GM18873 (cell line): ENCODE measurements at regions not wholly inside any gene's neighbourhood (a gene's known extent, or its start where the extent isn't known, plus 50 kb on each side); places are given as distances from the start of the nearest gene placed in this dataset.
"Not testable (repeated sequence)": the region's sequence is repeated elsewhere in the genome, so short reads cannot be mapped to it uniquely, and the experiment has no call there.

Source experiments
- ATAC-seq: cut with Tn5 transposase; IDR thresholded peaks from one replicate; pipeline ENCODE4 v1.9.1; 2021; ENCODE audit warnings: mild to moderate bottlenecking, moderate library complexity, moderate number of reproducible peaks; ENCODE audit not compliant: unreplicated experiment, low FRiP score

DNA sequence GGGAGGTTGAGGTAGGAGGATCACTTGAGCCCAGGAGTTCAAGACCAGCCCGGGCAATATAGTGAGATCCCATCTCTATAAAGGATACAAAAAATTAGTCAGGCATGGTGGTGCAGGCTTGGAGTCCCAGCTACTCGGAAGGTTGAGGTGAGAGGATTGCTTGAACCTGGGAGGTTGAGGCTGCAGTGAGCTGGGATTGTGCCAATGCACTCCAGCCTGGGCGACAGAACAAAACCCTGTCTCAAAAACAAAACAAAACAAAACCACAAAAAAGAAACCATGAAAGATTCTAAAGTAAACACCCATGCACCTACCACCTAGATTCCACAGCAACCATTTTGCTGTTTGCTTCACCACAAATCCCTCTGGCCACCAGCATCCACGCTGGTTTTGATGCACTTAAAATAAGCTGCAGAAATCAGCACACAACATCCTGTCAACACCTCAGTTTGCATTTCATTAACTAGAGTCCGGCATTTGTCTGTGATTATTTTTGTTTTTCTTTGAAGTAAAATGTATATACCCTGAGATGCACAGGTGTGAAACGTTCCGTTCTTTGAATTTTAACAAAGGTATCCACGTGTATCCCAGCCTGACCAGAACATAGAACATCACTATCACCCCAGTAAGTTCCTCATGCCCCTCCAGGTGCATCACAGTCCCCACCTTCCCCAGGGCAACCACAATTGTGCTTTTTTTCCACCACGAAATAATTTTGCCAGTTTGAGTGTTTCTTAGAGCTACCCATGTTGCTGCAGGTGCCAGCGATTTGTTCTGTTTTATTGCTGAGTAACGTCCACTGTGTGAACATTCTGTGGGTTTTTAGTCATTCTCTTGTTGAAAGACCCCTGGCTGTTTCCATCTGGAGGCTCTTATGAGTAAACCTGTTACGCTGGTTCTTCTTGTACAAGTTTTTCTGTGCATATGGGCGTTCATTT is 191.5 kb downstream of the SEC14L1 start:
- no peak for ATAC-seq

DNA sequence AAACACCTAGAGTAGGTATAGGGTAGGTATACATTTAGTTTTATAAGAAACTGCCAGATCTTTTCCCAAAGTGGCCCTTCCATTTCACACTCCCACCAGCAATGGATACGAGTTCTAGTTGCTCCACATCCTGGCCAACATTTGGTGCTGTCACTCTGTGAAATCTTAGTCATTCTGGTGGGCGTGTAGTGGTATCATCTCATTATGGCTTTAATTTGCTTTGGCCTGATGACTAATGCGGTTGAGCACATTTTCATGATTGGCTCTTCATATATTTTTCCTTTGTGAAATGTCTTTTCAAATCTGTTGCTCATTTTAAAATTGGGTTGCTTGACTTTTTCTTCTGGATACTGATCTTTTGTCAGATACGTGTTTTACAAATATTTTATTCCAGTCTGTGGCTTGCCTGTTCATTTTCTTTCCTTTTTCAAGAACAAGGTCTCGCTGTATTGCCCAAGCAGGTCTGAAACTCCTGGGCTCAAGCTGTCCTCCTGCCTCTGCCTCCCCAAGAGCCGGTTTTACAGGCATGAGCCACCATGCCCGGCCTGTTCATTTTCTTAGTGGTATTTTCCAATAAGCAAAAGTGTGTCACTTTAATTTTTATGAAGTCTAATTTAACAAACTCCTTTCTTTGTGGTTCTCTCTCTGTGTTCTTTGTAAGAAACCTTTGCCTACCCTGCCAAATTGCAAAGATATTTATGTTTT is 192.4 kb downstream of the SEC14L1 start:
- no peak for ATAC-seq

DNA sequence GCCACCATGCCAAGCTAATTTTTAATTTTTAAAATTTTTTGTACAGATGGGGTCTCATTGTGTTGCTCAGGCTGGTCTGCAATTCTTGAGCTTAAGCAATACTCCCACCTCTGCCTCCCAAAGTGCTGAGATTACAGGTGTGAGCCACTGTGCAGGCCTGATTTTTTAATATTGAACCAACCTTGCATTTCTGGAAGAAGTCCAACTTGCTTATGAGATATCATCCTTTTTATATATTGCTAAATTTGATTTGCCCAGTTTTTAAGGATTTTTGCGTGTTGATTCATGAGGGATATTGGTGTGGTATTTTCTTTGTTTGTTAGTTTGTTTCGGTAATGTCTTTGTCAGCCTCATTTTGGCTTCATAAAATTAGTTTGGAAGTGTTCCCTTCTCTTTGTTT is 196.4 kb downstream of the SEC14L1 start:
- no peak for ATAC-seq

DNA sequence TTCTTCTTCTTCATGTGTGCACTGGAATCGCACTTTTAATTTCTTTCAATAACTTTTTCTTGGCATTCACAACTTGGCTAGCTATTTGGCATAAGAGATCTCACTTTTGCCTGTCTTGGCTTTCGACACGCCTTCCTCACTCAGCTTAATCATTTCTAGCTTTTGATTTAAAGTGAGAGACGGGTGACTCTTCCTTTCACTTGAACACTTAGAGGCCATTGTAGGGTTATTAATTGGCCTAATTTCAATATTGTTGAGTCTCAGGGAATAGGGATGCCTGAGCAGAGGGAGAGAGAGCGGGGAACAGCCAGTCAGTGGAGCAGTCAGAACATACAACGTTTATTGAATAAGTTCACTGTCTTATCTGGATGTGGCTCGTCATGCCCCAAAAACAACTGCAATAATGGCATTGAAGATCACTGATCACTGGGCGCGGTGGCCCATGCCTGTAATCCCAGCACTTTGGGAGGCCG is 200.3 kb downstream of the SEC14L1 start:
- no peak for ATAC-seq

DNA sequence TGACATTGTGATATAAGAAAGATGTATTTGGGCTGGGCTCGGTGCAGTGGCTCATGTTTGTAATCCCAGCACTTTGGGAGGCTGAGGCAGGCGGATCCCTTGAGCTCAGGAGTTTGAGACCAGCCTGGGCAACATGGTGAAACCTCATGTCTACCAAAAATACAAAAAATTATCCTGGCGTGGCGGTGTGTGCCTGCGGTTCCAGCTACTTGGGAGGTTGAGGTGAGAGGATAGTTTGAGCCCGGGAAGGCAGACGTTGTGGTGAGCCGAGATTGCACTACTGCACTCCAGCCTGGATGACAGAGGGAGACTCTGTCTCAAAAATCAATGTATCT is 201.9 kb downstream of the SEC14L1 start:
- ATAC-seq, result not testable (repeated sequence)

DNA sequence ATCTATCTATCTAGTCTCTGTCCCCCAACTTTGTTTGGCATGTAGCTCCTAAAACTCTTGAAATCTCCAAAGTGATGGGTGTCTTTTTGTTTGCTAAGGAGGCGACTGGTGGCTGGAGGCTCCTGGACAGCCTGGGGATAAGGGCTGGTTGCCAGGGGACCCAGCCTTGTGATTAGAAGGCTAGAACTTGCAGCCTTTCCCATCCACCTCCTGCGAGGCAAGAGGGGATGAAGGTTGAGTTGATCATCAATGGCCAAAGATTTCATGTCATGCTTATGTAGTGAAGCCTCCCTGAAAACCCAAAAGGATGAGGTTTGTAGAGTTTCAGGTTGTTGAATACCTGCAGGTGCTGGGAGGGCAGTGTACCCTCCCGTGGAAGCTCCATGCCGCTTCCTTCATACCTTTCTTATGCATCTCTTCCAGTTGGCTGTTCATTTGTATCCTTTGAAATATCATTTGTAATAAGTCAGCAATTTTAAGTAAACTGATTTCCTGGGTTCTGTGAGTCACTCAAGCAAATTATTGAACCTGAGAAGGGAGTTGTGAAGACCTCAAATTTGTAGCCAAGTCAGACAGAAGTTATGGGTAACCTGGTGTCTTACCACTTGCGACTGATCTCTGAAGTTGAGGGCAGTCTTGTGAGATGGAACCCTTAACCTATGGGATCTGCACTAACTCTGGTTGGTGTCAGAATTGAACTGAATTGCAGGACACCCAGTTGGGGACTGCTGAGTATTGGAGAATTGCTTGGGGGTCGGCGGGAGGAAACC is 202.4 kb downstream of the SEC14L1 start:
- no peak for ATAC-seq

DNA sequence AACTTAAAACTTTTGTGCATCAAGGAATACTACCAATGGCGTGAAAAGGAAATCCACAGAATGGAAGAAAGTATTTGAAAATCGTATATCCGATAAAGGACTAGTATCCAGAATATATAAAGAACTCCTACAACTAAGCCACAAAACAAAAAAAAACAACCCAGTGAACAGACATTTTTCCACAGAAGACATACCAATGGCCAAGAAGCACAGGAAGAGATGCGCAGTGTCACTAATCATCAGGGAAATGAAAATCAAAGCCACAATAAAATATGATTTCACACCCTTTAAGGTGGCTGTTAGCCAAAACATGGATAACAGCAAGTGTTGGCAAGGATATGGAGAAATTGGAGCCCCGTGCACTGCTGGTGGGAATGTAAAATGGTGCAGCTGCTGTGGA is 203.3 kb downstream of the SEC14L1 start:
- no peak for ATAC-seq

DNA sequence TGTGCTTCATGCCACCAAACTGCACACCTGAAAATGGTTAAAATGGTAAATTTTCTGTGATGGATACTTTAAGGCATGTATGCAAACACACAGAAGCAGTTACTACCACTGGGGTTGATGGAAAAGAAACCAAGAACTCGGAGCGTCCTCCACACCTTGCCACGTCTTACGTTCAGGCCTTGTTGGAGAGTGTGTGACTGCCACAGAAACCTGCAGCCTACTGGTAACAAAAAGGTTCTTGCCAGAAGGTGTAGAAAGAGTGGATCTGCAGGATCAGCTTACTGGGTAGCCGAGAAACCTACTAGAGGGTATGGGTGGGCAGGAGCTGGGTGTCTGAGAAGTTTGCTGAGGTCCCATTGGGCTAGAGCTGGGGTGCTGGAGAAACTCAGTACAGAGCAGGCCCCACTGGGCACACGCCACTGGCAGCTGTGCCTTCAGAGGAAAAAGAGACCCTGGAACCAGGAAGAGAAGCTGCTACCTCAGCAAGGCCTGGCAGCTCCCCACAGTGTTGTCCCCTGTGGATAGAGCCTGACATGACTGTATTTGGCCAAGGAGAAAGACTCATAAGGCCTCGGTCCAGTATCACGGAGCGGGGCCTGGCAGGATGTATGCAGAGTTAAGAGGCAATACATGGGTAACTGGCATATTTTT is 204.6 kb downstream of the SEC14L1 start:
- ATAC-seq, result no peak

DNA sequence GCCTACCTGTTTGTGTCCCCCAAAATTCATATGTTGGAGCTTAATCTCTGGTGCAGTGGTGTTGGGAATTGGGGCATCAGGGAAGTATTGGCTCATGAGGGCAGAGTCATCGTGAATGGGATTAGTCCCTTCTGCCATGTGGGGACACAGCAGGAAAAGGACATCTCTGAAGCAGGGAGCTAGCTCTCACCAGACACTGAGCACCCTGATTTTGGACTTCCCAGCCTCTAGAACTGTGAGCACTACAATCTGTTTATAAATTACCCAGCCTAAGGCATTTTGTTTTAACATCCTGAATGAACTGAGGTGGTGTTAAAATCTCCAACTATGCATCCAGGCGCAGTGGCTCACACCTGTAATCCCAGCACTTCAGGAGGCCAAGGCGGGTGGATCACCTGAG is 206.0 kb downstream of the SEC14L1 start:
- no peak for ATAC-seq

DNA sequence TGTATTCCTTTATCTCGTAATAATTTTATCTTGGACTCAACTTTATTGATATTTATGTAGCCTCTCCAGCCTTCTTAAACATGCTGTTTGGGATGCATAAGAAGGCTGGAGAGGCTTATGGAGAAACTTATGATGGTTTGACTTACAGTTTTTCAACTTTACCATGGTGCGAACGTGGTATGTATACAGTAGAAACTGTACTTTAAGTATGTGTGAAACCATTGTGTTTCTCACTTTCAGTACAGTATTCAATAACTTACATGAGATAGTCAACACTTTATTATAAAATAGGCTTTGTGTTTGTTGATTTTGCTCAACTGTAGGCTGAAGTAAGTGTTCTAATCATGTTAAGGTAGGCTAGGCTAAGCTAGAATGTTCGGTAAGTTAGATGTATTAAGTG is 206.8 kb downstream of the SEC14L1 start:
- no peak for ATAC-seq

DNA sequence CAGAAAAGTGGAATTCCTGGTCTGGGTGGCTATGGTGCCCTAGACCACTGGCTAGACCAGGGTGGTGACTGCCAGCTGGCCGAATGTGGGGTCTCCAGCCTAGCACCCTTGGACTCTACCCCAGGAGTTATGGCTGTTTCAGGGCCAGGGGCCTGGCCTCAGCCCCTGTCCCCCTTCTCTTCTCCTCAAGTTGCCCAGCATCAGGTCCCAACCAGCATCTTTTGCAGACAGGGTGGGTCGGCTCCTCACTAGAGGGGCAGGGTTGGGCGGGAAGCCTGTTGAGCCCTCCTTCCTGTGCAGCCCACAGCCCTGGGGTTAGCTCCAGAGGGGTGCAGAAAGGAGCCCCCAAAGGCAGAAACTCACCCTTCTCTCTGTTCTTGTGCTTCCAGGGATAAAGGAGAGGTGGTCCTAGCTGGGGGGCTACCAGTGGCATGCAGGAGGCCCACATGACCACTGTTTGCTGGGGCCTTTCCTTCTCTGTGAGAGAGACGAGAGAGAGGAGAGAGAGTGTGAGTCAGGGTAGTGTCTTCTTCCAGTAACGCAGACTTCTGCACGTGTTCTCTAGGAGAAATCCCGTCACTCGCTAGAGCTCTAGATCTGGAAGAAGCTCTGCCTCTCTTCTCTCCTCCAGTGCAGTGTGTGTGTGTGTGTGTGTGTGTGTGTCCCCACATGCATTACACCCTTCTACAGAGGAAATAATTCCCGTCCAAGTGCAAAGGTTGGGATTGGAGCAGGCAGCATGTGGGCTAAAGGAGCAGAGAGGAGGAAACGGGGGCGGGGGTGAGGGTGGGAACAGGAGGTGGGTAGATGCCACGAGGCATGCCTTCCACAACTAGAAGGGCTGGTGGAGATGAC is 209.4 kb downstream of the SEC14L1 start:
- ATAC-seq, result no peak

DNA sequence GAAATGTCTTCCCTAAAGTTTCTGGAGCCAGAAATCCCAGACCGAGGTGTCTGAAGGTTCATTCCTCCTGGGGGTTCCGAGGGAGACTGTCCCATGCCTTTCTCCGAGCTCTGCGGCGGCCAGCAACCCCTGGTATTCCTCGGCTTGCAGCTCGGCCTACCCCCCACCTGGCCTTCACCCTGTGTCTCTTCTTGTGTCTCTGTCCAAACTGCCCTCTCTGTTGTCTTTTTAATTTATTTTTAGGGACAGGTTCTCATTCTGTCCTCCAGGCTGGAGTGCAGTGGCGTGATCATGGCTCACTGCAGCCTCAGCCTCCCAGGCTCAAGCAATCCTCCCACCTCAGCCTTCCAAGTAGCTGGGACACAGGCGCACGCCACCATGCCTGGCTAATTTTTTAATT is 211.7 kb downstream of the SEC14L1 start:
- no peak for ATAC-seq

DNA sequence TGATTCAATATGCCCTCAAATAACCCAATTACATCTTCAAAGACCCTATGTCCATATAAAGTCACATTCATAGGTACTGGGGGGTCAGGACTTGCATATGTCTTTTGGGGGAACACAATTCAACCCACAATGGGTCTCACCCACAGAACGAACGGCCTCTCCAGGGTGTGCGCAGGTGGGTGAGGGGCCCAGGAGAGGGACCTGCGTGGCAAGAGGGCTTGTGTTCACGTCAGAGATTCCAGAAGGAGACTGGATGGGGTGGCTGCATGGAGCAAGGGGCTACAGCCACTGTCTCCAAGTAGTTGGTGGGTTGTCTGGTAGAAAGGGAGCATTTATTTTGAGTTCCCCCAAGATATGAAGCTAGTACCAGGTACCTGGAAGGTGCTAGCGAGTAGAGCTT is 212.2 kb downstream of the SEC14L1 start:
- ATAC-seq, result no peak

DNA sequence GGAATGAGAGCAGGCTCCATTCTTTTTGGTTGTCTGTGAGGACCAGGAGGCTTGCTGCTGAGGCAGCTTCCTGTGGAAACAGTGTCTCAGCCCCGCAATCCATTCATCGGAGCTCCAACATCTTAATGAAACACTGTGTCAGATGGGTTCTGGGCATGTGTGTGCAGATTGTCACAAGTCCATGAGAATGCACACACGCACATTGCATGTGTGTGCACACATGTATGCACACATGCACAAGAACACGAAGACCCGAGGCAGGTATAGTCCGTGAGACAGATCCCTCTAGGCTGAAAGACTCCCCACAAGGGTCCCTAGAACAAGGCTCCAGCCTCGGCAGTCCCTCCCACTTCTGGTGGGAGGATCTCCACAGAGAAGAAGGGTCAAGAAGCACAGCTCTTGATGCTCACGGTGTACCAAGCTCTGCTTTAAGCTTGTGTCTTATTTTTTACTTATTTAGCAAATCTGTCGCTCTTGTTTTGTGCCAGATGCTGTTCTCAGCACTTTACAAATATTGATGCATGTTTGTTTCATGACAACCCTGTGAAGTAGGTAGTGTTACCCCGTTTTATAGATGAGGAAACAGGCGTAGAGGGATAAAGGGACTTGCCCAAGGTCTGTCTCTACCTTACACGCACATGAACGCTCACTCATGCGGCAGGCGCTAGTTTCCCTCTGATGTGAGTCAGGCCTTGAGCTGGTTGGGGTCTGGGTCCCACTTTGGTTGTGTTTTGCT is 213.1 kb downstream of the SEC14L1 start:
- ATAC-seq, result no peak

DNA sequence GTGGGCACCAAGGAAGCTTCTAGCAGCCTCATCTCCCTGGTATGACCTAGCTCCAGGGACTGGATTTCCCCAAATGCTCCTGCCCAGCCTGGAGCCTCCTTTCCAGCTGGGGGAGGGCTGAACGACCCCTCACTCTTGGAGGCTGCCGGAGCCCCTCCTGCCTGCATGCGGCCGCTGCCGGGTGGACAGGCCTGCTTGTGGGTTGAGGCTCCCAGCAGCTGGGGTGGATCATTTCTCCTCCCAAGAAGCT is 213.6 kb downstream of the SEC14L1 start:
- ATAC-seq, result no peak

DNA sequence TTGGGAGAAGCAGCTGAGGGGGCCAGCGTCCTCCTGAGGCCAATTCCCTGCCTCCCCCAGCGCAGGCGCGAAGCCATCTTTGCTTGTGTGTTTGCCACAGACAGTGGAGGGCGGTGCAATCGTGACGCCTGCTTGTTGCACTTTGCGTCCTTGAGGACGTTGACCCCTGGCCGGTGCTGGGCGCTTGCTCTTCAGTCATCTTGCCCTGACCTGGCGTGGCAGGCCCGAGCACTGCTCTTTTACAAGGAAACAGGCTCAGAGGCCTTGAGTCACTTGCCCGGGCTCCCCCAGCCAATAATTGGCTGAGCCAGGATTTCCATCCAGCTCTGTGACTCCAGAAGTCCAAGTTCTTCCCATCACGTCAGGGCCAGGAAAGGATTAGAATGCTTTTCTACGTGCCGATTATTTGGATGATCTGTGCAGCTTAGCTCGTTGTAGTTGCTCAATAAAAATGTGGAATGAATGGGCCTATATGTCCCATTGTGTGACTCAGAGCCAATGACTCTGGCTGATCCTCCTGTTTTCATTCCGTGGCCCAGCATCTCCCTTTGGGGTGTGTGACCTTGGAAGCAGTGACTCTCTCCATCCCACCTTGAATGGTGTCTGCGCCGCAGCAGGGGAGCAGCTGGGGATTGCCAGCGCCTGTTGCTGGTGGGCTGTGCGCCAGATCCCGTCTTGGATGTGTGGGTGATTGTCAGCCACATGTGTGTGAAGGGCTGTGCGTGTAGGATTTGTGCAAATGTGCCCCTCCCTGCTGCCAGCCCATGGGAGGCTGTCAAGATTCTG is 214.1 kb downstream of the SEC14L1 start:
- ATAC-seq, result no peak

DNA sequence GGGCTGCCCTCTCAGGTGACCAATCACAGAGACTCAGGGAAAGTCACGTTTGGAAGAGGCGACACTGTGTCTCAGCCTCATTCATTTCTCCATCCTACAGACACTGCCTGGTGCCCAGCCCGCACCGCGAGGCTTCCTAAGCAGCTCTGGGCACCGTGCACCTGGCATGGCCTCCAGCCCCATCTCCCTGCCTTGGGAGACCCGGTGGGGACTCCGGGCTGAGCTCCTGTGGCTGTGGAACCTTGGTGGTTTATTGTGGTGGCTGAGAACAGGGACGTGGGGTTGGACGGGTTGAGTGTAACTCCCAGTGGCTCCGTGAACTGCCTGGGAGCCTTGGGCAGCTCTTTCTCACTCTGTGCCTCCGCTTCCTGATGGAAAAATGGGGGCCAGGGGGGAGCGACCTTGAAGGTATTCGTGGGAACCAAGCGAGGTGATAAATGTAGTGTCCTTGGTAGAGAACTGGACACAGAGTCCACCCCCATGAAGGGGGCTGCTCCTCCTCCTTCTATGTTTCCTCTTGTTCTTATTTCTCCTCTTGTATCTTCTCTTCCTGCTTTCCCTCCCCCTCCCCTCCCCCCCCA is 215.4 kb downstream of the SEC14L1 start:
- ATAC-seq, result no peak

DNA sequence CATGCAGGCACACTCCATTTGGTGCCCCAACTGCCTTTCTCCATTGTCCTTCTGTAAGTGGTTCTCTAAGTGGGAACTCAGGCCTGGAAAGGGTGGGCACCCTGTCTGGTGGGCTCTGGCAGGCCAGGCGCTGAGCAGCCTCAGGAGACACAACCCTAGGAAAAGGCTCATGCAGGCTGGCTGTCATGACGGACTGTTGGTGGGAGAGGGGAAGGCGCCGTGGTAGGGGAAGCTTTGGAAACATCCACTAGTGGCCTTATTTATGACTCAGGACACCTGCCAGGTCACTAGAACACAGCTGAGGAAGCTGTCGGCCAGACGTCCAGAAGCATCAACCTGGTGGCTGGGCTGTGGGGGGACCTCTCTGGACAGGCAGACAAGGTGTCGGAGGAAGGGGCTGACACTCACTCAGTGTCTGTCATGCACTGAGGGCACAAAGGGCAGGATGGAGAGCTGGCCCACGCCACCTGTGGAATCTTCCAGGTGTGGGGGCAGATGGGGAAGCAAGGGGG is 216.0 kb downstream of the SEC14L1 start:
- ATAC-seq, result no peak
